CD4-positive, alpha-beta T cell treated with Interleukin-12 subunit alpha and Interleukin-12 subunit beta, for 1 hour (primary cell): ENCODE measurements at regions not wholly inside any gene's neighbourhood (a gene's known extent, or its start where the extent isn't known, plus 50 kb on each side); places are given as distances from the start of the nearest gene placed in this dataset.

Experiments used
- DNase-seq: peaks from one replicate; pipeline ENCODE4 v3.0.0-alpha.2; 2020

DNA sequence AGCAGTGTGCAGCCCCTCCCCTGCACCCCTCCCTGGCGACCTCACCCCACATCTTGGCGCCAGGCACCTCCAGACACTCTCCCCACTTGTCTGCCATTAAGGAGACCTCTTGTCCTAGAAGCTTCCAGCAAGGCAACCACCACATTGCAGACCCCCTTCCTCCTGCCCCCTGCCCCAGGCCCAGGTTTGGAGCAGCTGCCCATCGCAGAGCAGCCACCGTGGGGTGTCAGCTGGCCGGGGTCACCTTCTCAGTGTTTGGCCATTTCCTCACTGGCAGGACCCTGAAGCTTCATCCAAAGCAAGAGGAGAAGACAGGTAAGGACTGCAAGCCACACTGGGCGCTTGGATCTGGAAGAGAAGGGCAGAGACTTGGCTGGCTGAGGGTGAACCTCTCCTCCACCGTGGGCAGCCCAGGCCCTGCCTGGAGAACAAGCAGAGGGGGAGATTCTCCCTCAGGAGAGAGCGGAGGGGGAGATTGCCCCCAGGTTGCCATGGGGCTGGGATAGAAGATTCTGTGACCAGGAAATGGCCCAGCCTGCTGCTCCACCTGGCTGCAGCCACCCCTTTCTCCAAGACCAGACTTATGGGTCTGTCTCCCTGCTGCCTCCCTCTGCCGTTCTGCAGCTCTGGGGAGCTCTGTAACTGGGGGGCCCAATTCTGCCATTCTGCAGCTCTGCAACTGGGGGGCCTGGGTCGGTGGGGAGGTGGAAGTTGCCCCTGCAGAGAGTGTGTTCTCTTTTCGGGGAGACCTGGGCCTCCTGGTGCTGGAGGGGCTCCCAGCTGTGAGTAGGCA is 72.9 kb upstream of the C14orf180 start:
- no peak for DNase-seq

DNA sequence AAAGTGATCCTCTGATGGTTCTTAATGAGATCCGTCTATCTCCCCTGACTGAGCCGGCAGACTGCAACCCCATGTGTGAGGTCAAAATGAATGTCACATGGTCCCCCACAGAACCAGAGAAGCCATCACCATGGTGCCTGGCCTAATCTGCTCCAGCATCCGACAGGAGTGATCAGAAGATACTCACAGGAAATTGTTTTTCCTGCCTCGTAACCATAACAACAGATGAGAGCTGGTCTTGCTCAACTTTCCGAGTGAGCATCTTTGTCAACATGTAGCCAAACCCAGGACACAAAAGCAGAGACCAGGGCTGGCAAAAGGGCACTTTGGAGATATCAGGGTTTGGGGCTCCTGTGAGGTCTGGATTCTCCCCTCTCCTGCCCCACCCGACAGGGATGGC is 72.1 kb upstream of the C14orf180 start:
- DNase-seq = no peak

GRCh38 chr14:104509673-104510072 is 69.9 kb upstream of the C14orf180 start:
- no peak for DNase-seq

GRCh38 chr14:104510216-104510615 is 69.3 kb upstream of the C14orf180 start:
- no peak for DNase-seq

DNA sequence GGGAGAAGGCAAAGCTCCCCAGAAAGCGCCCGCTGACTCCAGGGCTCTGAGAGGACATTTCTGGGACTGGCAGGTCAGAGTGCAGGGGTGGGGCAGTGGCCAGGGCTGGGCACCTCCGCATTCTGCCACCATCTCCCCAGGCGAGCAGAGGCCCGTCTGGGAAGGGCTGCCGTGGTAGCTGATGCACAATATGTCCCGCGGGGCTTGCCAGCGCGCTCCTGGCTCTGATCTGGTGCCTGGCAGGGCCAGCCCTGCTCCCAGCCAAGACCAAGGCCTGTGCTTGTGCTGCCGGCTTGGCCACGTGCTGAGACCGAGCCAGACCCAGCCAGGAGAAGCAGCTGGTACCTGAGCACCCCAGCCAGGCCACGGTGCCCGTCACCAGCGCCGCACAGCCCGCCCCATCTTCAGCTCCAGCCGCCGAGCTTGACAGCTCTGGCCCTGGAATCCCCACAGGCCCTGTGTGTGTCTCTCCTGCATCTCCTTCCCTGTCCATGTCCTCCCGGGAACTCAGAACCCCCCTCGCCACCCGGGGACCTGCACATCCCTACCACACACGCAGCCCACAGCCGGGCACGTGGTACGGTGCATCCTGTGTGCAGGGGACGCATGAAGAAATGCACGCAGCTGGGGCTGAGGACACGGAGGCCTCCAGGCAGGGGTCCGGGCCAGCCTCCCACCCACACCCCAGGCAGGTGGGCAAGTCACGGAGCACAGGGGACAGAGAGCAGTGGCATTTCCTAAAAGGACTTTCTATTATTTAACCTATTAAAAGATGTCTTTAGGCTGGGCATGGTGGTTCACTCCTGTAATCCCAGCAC is 68.6 kb upstream of the C14orf180 start:
- no peak for DNase-seq

- DNase-seq = no peak
Observed at GRCh38 chr14:104512061-104512460, 67.5 kb upstream of the C14orf180 start.

GRCh38 chr14:104512771-104513640 is 66.6 kb upstream of the C14orf180 start:
- DNase-seq = no peak

- DNase-seq = no peak
Observed at GRCh38 chr14:104513641-104514046, 65.9 kb upstream of the C14orf180 start.

DNA sequence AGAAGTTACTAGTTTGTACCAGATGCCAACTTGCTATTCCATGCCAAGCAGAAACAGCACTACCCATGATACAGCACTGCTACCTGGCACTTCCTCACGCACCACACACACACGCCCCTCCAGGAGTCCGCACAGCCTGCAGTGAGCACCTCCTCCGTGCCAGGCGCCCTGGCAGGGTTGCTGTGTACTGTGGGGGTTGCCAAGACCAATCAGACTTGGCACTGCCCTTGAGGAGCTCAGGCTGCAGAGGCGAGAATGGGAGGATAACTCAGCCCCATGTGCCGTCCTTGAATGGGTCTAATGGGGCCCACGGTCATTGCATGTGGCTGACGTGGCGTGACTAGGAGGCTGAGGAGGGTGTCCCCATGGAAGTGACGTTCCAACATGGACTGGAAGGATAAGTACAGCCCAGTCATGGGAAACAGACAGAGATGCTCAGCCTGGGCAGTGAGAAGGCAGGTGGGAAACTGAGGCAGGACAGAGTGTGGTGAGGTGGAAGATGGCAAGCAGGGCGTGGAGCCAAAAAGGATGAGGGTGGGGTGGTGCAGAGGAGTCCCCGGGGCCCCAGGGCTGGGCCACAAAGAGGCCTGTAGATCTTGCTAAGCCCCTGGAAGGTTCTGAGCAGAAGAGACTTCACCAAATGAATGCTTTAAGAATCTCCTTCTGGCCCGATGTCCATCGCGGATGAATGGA is 65.3 kb upstream of the C14orf180 start:
- no peak for DNase-seq

GRCh38 chr14:104515059-104515810 is 64.3 kb upstream of the C14orf180 start:
- no peak for DNase-seq

- no peak for DNase-seq
Observed at GRCh38 chr14:104515811-104516780, 63.5 kb upstream of the C14orf180 start.

DNA sequence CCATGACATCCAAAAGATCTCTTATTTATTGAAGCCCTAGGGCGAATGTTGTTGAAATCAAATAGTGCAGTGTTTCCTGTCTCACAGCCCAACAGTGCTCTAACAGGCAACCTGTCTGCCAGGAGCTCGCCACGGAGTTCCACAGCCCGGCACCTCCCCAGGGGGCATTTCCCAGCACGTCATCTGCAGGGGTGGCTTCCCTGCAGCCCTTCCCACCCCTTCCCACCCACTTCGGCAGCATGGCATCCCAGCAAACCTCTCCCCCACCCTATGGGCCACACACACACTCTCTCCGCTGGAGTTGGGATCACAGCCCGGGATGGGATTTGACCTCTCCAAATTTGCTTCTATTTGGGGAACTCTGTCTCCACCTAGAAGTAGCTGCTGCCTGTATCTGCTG is 62.7 kb upstream of the C14orf180 start:
- no peak for DNase-seq

- no peak for DNase-seq
Observed at GRCh38 chr14:104517426-104517825, 62.1 kb upstream of the C14orf180 start.

- no peak for DNase-seq
Observed at GRCh38 chr14:104517867-104518266, 61.7 kb upstream of the C14orf180 start.

DNA sequence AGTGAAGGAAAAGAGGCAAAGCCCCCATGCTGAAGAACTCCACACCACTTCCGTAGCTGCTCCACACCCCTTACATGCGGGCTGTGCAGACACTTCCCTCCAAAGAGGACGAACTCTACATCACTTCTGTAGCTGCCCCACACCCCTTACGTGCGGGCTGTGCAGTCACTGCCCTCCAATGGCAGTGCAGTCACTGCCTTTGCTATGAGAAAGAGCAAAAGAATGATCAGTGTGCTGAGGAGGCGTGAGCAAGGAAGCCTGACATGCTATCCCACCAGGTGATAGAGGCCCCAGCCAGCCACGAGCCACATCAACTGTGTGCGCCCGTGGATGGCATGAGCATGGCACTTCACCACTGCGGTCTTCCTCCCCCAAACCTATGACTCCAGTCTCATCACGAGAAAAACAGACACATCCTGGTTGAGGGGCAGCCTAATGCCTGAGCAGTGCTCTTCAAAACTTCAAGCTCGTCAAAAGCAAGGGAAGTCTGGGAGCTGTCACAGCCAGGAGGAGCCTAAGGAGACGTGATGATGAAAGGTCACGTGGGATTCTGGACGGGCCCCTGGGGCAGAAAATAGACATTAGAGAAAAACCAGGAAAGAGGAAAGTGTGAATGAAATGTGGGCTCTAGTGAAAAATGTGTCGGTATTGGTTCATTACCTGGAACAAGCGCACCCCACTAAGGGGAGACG is 60.8 kb upstream of the C14orf180 start:
- DNase-seq = no peak

DNA sequence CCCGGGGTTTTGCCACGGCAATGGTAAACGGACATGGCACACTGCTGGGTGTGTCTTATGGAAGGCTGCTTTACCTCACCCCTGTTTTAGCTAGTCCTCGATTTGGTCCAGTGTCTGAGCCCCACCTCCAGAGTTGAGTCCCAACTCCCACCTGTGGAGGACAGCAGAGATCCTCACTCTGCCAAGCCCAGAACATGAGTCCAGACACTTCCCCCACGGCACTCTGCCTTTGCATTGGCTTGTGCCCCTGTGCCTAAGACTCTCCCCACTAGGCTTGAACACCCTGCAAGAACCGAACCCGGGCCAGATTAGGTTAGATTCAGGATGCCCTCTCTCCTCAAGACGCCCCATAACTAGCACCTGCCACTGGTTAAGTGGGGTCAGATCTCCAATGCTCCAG is 59.8 kb upstream of the C14orf180 start:
- no peak for DNase-seq

DNA sequence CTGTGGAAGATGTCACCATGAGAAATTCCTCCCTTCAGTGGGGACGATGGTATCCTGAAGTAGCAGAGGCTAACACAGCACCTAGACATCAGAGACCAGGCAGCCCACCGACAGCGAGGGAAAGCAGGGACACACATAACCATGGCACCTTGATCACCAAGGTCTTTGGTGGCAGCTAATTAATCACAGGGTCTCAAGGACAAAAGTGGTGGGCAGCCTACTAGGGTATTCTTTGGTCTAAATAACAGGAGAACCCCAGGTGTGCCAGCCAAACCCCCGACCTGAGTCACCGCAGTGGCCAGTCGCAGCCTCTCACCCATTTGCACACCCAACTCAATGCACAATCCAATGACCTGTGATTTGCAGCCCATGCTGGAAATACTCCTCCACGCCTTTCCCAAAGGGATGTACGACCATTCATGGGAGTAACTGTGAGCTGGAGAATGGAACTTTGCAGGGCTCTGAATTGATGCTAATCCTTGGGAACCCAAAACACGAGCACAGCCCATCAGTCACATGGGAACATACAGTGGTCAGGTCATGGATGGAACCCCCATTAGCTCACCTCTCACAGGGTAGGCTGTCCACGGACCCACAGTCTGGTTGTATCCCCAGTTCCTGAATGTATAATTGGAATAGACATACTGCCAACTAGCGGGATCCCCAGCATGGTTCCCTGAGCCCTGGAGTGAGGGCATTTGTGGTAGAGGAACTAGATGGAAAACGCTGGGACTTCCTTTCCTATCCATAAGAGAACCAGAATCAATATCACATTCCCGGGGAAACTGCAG is 58.7 kb upstream of the C14orf180 start:
- no peak for DNase-seq

GRCh38 chr14:104521816-104522745 is 57.5 kb upstream of the C14orf180 start:
- DNase-seq = no peak
